GM12873 (cell line): ENCODE measurements at regions not wholly inside any gene's neighbourhood (a gene's known extent, or its start where the extent isn't known, plus 50 kb on each side); places are given as distances from the start of the nearest gene placed in this dataset.

Experiments
- TF ChIP-seq, protein P1 (sequence below): IDR thresholded peaks from 2 replicates; pipeline ENCODE4 v1.5.1; 2012; ENCODE audit warnings: low read depth, mild to moderate bottlenecking, moderate library complexity, low read length, control low read depth; ENCODE audit not compliant: insufficient read depth; ENCODE audit errors: missing control alignments

DNA sequence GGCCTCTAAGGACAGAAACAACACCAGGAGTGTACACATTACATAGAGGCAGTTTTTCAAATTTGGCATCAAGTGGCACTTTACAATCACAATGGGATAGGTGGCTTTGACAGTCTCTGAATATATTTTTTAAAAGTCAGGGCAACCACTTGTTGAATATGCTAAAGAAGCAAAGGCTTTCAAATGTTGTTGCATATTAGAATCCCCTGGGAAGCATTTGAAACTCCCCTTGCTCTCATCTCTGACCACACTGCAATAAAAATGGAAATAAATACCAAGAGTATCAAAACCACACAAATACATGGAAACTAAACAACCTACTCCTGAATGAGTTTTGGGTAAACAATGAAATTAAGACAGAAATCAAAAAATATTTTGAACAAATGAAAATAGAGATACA, 106.5 kb upstream of the RAB11FIP2 start:
- TF ChIP-seq, protein P1, sequence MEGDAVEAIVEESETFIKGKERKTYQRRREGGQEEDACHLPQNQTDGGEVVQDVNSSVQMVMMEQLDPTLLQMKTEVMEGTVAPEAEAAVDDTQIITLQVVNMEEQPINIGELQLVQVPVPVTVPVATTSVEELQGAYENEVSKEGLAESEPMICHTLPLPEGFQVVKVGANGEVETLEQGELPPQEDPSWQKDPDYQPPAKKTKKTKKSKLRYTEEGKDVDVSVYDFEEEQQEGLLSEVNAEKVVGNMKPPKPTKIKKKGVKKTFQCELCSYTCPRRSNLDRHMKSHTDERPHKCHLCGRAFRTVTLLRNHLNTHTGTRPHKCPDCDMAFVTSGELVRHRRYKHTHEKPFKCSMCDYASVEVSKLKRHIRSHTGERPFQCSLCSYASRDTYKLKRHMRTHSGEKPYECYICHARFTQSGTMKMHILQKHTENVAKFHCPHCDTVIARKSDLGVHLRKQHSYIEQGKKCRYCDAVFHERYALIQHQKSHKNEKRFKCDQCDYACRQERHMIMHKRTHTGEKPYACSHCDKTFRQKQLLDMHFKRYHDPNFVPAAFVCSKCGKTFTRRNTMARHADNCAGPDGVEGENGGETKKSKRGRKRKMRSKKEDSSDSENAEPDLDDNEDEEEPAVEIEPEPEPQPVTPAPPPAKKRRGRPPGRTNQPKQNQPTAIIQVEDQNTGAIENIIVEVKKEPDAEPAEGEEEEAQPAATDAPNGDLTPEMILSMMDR = no peak

DNA sequence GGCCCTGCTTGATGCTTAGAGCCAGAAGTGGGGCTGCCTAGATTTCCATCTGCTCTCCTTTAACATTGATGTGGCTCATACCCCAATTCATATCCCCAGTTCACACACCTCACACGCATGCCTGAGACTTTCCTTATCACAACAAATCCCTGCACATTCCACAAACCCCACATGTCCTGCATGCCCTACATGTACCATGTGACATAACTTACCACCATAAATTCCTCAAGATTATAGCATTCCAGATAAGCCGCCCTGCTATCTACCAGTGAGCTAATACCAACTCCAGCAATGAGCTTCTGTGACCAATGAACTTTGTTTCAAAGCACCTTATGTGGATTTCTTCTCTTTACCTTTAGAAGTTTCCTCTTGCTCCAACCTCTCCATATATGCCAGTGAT, 104.7 kb upstream of the RAB11FIP2 start:
- TF ChIP-seq, protein P1 = no peak

DNA sequence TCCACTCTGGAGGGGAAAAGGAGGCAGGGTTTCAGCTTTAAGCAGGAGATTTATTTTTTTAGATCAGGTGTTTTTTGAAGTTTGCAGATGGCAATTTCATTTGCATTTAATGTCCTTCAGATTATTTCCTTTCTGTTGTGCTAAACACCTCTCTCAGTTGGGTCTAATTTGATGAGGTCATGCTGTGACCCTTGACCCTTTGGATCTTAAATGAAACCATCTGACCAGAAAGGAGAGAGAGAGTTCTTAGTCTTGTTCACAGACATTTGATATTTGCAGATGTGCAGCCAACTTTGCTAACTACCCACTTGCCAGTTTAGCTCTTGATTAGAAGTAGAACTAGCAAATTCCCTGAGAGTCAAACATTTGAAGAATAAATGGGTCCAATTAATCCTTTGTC, 101.5 kb upstream of the RAB11FIP2 start:
- TF ChIP-seq, protein P1 = no peak

DNA sequence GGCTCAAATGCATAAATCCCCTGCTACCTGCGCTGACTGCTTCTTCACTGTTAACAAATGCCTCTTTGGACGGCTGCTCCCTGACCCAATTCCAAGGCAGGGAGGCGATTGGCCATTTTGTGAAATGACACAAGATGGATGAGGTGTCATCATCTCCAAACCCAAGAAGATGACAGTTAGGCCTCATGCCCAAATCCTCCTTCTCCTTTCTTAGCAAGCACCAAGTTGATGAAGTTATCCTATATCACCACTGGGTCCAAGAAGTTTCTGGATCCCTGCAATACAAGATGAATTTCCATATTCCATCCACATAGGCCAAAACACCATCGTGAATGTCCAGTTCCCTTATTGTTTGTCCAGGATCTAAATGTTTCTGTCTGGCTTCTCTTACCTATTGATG, 98.5 kb upstream of the RAB11FIP2 start:
- TF ChIP-seq, protein P1 = no peak

DNA sequence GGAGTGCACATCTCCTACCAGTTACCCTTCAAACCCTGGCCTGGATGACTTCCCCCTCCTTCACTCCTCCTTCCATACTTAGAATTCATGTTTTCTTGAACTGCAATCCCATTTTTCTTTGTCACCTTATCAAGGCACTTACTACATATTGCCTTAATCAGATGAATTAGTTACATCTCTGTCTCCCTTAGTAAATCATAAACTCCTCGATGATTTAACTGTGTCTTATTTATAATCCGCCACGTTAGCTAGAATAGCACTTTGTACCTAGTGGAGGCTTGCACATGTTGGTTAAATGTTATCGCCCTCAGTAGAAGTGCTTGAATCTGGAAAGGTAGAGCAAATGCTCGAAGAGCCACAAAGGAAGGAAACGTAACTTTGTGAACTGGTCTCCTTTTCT, 94.7 kb upstream of the RAB11FIP2 start:
- TF ChIP-seq, protein P1 = no peak

DNA sequence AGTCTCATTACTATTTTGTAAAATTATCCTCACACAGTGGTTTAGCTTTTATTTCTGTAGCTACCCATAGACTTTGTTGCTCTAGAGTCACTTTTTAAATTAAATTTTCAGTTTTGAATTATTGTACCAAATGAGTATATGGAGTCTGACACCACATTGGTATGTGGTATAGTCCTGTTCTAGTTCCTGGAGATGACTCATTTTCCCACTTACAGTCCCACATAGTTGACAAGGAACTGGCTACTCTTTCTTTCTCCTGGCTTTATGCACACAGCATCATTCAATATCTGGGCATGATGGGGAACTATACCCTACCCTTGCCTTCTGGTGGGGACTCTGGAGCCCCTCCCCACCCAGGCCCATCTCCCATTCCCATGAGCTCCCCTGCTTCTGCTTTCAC, 92.6 kb upstream of the RAB11FIP2 start:
- TF ChIP-seq, protein P1 = no peak

DNA sequence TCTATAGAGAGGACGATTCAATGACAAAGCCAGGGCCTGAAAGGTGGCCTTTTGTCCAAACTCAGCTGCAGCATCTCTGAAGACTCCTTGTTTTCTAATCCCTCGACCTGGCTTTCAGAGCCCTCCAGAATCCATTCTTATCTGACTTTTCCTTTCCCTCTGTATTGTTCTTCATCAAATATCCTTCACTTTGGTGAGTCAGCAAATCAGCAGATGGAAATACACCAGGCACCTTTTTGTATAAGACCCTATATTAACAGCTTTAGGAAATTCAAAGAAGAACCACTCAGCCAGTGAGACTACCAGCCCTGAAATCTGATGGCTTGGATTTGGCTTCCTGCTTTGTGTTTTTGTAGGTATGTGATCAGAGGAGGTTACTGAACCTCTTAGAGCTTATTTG, 81.9 kb upstream of the RAB11FIP2 start:
- TF ChIP-seq, protein P1 = no peak
